Lung (tissue), 11 donors: ENCODE measurements at regions not wholly inside any gene's neighbourhood (a gene's known extent, or its start where the extent isn't known, plus 50 kb on each side); places are given as distances from the start of the nearest gene placed in this dataset.

Experiments
- ATAC-seq: fragments of 200-7000 bp; cut with Tn5 transposase; one replicate; pipeline ENCODE4 v1.9.1; 2020; ENCODE audit warnings: moderate number of reproducible peaks; ENCODE audit not compliant: insufficient read depth, low FRiP score
- DNase-seq, 3 donors: peaks; one replicate each; pipeline ENCODE4 v3.0.0-alpha.2; 2013 to 2017
- H3K27ac ChIP-seq, 2 donors: one replicate each; pipeline ENCODE4 v1.5.1; 2013; ENCODE audit warnings: mild to moderate bottlenecking in 2 of 2, moderate library complexity in 2 of 2, control low read depth in 1 of 2, inconsistent platforms in 1 of 2, low read depth in 1 of 2, low read length in 1 of 2
- H3K27me3 ChIP-seq, 3 donors: one replicate each; pipeline ENCODE4 v1.5.1; 2013; ENCODE audit warnings: low read length in 2 of 3; ENCODE audit not compliant: control insufficient read depth in 3 of 3, insufficient read depth in 3 of 3
- H3K36me3 ChIP-seq, 4 donors: one replicate each; pipeline ENCODE4 v1.5.1; 2013; ENCODE audit warnings: low read length in 4 of 4, mild to moderate bottlenecking in 1 of 4, moderate library complexity in 1 of 4; ENCODE audit not compliant: control insufficient read depth in 4 of 4, insufficient read depth in 4 of 4
- H3K4me1 ChIP-seq, 5 donors: one replicate each; pipeline ENCODE4 v1.5.1; 2013; ENCODE audit warnings: low read length in 5 of 5, mild to moderate bottlenecking in 2 of 5, moderate library complexity in 1 of 5; ENCODE audit not compliant: control insufficient read depth in 5 of 5, insufficient read depth in 5 of 5
- H3K4me3 ChIP-seq: one replicate; pipeline ENCODE4 v1.5.1; 2013; ENCODE audit warnings: mild to moderate bottlenecking, control low read depth, moderate library complexity
- H3K9ac ChIP-seq, 2 donors: one replicate each; pipeline ENCODE4 v1.5.1; 2013; ENCODE audit warnings: low read length in 2 of 2, control low read depth in 1 of 2; ENCODE audit not compliant: insufficient read depth in 1 of 2
- H3K9me3 ChIP-seq, 4 donors: one replicate each; pipeline ENCODE4 v1.5.1; 2013; ENCODE audit warnings: low read length in 3 of 4, mild to moderate bottlenecking in 1 of 4, moderate library complexity in 1 of 4; ENCODE audit not compliant: control insufficient read depth in 4 of 4, insufficient read depth in 3 of 4
- CTCF ChIP-seq: IDR thresholded peaks from 2 replicates; pipeline ENCODE4 v1.5.1; 2012; ENCODE audit warnings: mild to moderate bottlenecking; ENCODE audit errors: control extremely low read depth, extremely low read depth
- WGBS, 2 donors: extraction: QIAGEN DNeasy Blood & Tissue Kit; methylation state at CpG; one replicate each; pipeline ENCODE4 v1.1.7; 2013; 5-methylcytosine and 5-hydroxymethylcytosine counted together
- donor health status: control.
- donor health status: control.
- donor health status: Bipolar disorder and iron deficiency.
- donor health status: healthy.
- donor health status: DM: yes; HTN: yes; CAD: no.

DNA sequence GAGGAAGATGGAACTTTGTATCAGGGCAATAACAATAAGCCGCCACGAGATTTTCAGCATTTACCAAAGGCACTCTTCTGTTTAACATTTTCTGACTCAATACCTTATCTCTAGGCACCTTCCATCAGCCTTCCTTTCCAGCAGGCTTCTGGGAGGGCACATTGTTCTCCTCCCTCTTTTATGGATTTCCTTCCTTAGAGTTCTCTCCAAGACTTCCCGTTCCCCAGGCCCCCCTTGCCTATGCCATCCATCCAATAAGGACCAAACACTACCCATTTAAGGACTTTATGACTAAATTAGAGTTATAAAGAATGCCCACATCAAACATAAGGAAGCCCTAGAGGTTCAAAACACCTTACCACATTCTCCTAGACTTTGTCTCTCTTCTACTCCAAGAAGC lies 71.0 kb upstream of the ACP3 start:
- H3K27ac ChIP-seq: no peak overlapping the region
- ATAC-seq (no peak), DNase-seq (no peak)
- no peaks in the 10 kb centered on the region for H3K27me3 ChIP-seq
- no peak overlapping the region for H3K4me3 ChIP-seq
- no peak for TF ChIP-seq CTCF
- no peak overlapping the region for H3K9ac ChIP-seq
- no peaks in the 10 kb centered on the region for H3K36me3 ChIP-seq
- H3K9me3 ChIP-seq: no peaks in the 10 kb centered on the region
- no peaks in the 10 kb centered on the region for H3K4me1 ChIP-seq
- WGBS, 2 donors: 70 to 78% methylated on average over 3 of the region's 3 CpGs

GRCh38 chr3:132247211-132247610 lies 70.0 kb upstream of the ACP3 start:
- Histone ChIP-seq H3K27me3 (no peaks in the 10 kb centered on the region), H3K9ac (no peak overlapping the region), H3K27ac (no peak overlapping the region), H3K4me3 (no peak overlapping the region), H3K9me3 (no peaks in the 10 kb centered on the region), H3K4me1 (no peaks in the 10 kb centered on the region), H3K36me3 (no peaks in the 10 kb centered on the region)
- ATAC-seq (no peak), DNase-seq (no peak)
- TF ChIP-seq CTCF: no peak
- WGBS, 2 donors: 51 to 67% methylated on average over 1 of the region's 1 CpG

DNA sequence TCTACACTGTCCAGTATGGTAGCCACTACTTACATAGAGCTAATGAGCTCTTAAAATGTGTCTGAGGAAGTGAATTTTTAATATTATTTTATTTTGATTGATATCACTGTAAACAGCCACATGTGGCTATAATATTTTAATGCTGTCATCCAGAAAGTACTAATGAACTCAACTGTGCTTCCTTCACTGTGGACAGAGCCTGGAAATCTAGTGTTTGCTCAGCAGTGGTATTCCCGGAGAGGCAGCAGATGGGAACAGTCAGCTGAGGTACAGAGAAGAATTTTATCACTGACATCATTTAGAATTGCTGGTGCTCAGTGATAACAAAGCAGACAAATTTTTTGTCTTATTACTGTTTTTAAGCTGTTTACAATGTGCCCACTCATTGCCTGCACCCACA lies 68.7 kb upstream of the ACP3 start:
- ATAC-seq: no peak
- 36 to 63% methylated on average over 1 of the region's 1 CpG for WGBS, 2 donors

More for the DNA sequence above, 68.7 kb upstream of the ACP3 start:
- no peak for TF ChIP-seq CTCF
- Histone ChIP-seq H3K4me1 (no peaks in the 10 kb centered on the region), H3K4me3 (no peak overlapping the region), H3K27me3 (no peaks in the 10 kb centered on the region), H3K27ac (no peak overlapping the region), H3K9ac (no peak overlapping the region), H3K36me3 (no peaks in the 10 kb centered on the region), H3K9me3 (no peaks in the 10 kb centered on the region)
- DNase-seq: no peak
